NB4 (cell line): ENCODE measurements at regions not wholly inside any gene's neighbourhood (a gene's known extent, or its start where the extent isn't known, plus 50 kb on each side); places are given as distances from the start of the nearest gene placed in this dataset.

Source experiments
- DNase-seq: peaks from one replicate; pipeline ENCODE4 v3.0.0; 2010; ENCODE audit warnings: low read depth
- H3K4me3 ChIP-seq: one replicate; pipeline ENCODE4 v1.5.1; 2011; ENCODE audit warnings: mild to moderate bottlenecking, low read depth, low read length, moderate library complexity
- MAX ChIP-seq: IDR thresholded peaks from 2 replicates; pipeline ENCODE4 v1.6.1; 2011; ENCODE audit warnings: low read depth, low read length
- MYC ChIP-seq: IDR thresholded peaks from 2 replicates; pipeline ENCODE4 v1.6.1; 2011; ENCODE audit warnings: low read depth, low read length
- POLR2A ChIP-seq: IDR thresholded peaks from 2 replicates; pipeline ENCODE4 v1.6.1; 2011; ENCODE audit warnings: mild to moderate bottlenecking; ENCODE audit not compliant: insufficient read length; ENCODE audit errors: extremely low read depth
- TF ChIP-seq, protein P1 (sequence below): IDR thresholded peaks from one replicate; pipeline ENCODE4 v1.5.1; 2012; ENCODE audit warnings: low read depth, low read length

DNA sequence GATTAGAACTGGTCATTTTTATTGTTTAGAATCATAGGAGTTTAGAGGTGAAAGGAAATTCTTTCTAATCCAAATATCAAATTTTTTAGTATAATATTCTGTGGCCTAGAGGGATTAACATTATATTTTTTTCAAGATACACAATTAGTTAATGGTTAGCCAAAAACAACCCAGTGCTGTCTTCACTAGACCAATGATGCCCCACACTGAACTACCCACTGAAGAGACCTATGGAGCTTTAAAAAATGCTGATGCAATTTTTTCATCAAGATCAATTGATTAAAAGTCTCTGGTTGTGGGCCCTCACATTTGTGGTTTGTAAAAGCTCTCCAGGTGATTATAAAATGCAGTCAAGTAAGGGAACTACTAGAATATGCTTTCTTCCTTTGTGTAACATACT is 274.1 kb upstream of the C9orf72 start:
- TF ChIP-seq, protein P1, sequence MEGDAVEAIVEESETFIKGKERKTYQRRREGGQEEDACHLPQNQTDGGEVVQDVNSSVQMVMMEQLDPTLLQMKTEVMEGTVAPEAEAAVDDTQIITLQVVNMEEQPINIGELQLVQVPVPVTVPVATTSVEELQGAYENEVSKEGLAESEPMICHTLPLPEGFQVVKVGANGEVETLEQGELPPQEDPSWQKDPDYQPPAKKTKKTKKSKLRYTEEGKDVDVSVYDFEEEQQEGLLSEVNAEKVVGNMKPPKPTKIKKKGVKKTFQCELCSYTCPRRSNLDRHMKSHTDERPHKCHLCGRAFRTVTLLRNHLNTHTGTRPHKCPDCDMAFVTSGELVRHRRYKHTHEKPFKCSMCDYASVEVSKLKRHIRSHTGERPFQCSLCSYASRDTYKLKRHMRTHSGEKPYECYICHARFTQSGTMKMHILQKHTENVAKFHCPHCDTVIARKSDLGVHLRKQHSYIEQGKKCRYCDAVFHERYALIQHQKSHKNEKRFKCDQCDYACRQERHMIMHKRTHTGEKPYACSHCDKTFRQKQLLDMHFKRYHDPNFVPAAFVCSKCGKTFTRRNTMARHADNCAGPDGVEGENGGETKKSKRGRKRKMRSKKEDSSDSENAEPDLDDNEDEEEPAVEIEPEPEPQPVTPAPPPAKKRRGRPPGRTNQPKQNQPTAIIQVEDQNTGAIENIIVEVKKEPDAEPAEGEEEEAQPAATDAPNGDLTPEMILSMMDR = no peak
- DNase-seq = no peak
- H3K4me3 ChIP-seq = no peak overlapping the region

GRCh38 chr9:27847818-27848217 is 274.5 kb upstream of the C9orf72 start:
- DNase-seq = no peak
- H3K4me3 ChIP-seq = no peak overlapping the region

GRCh38 chr9:27848315-27848714 is 275.0 kb upstream of the C9orf72 start:
- H3K4me3 ChIP-seq = no peak overlapping the region
- TF ChIP-seq MAX (no peak), POLR2A (no peak)
- no peak for DNase-seq

More at GRCh38 chr9:27847818-27848217, 274.5 kb upstream of the C9orf72 start:
- no peak for TF ChIP-seq POLR2A
- TF ChIP-seq, protein P1 = no peak
- no peak for TF ChIP-seq MAX
- no peak for TF ChIP-seq MYC

- no peak for TF ChIP-seq MAX
- TF ChIP-seq, protein P1 = no peak
- no peak for TF ChIP-seq POLR2A
- TF ChIP-seq MYC = no peak
- no peak for DNase-seq
- no peak overlapping the region for H3K4me3 ChIP-seq
Measured at GRCh38 chr9:27851858-27852257, 278.6 kb upstream of the C9orf72 start.

DNA sequence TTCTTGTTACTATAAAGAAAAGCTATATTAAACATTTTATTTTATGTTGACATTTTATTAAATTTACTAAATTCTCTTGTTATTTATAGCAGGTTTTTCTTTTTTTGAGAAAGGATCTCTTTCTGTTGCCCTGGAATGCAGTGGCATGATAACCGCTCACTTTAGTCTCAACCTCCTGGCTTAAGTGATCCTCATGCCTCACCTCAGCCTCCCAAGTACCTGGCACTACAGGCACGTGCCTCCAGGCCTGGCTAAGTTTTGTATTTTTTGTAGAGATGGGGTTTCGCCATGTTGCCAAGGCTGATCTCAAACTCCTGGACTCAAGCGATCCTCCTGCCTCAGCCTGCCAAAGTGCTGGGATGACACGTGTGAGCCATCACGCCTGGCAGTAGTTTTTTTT is 280.2 kb upstream of the C9orf72 start:
- no peak for TF ChIP-seq MYC
- no peak for TF ChIP-seq MAX
- TF ChIP-seq, protein P1 = no peak
- no peak for TF ChIP-seq POLR2A
- no peak overlapping the region for H3K4me3 ChIP-seq
- no peak for DNase-seq

DNA sequence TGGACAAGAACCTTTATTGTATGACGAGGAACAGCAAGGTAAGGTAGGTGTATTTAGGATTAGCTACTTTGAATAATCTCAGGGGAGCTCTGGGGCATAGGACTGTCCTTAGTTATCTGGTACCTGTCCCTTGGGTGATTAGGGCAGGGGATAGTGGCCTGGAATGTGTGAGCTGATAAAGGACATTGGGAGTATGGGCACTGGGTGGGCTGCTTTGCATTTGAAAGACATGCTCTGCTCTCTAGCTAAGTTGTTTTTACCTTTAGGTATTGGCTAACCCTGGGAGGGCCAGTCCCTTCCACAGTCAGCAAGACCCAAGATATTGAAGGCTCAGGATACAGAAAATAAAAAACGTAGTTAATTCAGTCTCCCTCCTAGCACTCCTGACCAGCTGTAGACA is 282.8 kb upstream of the C9orf72 start:
- H3K4me3 ChIP-seq = no peak overlapping the region
- TF ChIP-seq, protein P1 = no peak
- TF ChIP-seq MAX (no peak), MYC (no peak), POLR2A (no peak)
- DNase-seq = no peak

DNA sequence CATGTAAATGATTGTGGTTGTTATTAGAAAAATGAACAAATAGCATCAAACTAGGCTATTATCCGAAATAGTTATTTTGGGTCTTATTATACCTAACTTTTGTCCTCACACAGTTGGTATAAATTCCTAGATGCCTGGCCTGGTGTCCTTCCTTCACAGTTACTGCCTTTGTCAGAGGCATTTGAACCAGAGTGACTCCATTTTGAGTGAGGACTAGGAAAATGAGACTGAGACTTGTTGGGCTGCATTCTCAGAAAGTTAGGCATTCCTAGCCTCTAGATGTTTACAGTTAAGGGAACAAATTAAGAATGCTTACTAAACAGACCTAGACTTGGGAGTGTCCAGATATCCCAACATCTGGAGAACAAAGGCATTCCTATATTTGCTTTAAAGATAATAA is 283.5 kb upstream of the C9orf72 start:
- DNase-seq = no peak
- no peak overlapping the region for H3K4me3 ChIP-seq
- TF ChIP-seq MYC = no peak
- TF ChIP-seq POLR2A = no peak
